NT2/D1 (cell line): ENCODE measurements at regions not wholly inside any gene's neighbourhood (a gene's known extent, or its start where the extent isn't known, plus 50 kb on each side); places are given as distances from the start of the nearest gene placed in this dataset.

Experiments
- DNase-seq: peaks from one replicate; pipeline ENCODE4 v3.0.0-alpha.2; 2011; ENCODE audit warnings: low read depth, low spot score
- H3K27me3 ChIP-seq: 2 replicates; pipeline ENCODE4 v1.6.0; 2011; ENCODE audit warnings: mild to moderate bottlenecking; ENCODE audit not compliant: insufficient read length, insufficient read depth
- H3K36me3 ChIP-seq: 2 replicates; pipeline ENCODE4 v1.6.1; 2011; ENCODE audit warnings: mild to moderate bottlenecking, low read length, mixed read lengths; ENCODE audit not compliant: insufficient read depth, insufficient read length
- H3K4me1 ChIP-seq: 2 replicates; pipeline ENCODE4 v1.5.1; 2011; ENCODE audit not compliant: insufficient read depth, insufficient read length
- H3K4me3 ChIP-seq: 2 replicates; pipeline ENCODE4 v1.5.1; 2011; ENCODE audit warnings: low read depth; ENCODE audit not compliant: insufficient read length
- H3K9ac ChIP-seq: 2 replicates; pipeline ENCODE4 v1.6.0; 2011; ENCODE audit warnings: low read depth; ENCODE audit not compliant: insufficient read length
- H3K9me3 ChIP-seq: 2 replicates; pipeline ENCODE4 v1.5.1; 2011; ENCODE audit warnings: mild to moderate bottlenecking, low read length; ENCODE audit not compliant: insufficient read depth
- SUZ12 ChIP-seq: IDR thresholded peaks from 2 replicates; pipeline ENCODE4 v1.6.1; 2011; ENCODE audit not compliant: insufficient read length, insufficient read depth; ENCODE audit errors: extremely low read depth
- YY1 ChIP-seq: IDR thresholded peaks from 2 replicates; pipeline ENCODE4 v1.6.1; 2011; ENCODE audit not compliant: insufficient read length, insufficient read depth
- ZNF274 ChIP-seq: IDR thresholded peaks from 2 replicates; pipeline ENCODE4 v1.6.1; 2011; ENCODE audit warnings: mild to moderate bottlenecking, low read depth, low read length

- H3K9ac ChIP-seq, result no peak overlapping the region
Measured at GRCh38 chr20:11083841-11084240, 410.0 kb upstream of the JAG1 start.

GRCh38 chr20:11084508-11084907, 410.7 kb upstream of the JAG1 start:
- Histone ChIP-seq H3K9me3 (no peaks in the 10 kb centered on the region), H3K27me3 (no peaks in the 10 kb centered on the region), H3K4me3 (no peak overlapping the region), H3K36me3 (no peaks in the 10 kb centered on the region), H3K4me1 (no peaks in the 10 kb centered on the region), H3K9ac (no peak overlapping the region)
- DNase-seq, result no peak
- no peak for TF ChIP-seq ZNF274
- TF ChIP-seq SUZ12, result no peak
- no peak for TF ChIP-seq YY1

More at GRCh38 chr20:11083841-11084240, 410.0 kb upstream of the JAG1 start:
- Histone ChIP-seq H3K4me3 (no peak overlapping the region), H3K36me3 (no peaks in the 10 kb centered on the region), H3K9me3 (no peaks in the 10 kb centered on the region), H3K4me1 (no peaks in the 10 kb centered on the region), H3K27me3 (no peaks in the 10 kb centered on the region)
- TF ChIP-seq SUZ12 (no peak), ZNF274 (no peak), YY1 (no peak)
- no peak for DNase-seq

- Histone ChIP-seq H3K9ac (no peak overlapping the region), H3K9me3 (no peaks in the 10 kb centered on the region), H3K4me3 (no peak overlapping the region), H3K27me3 (no peaks in the 10 kb centered on the region), H3K4me1 (no peaks in the 10 kb centered on the region), H3K36me3 (no peaks in the 10 kb centered on the region)
- DNase-seq, result no peak
- TF ChIP-seq YY1 (no peak), SUZ12 (no peak), ZNF274 (no peak)
Measured at GRCh38 chr20:11086970-11087369, 413.2 kb upstream of the JAG1 start.

GRCh38 chr20:11090751-11091150, 417.0 kb upstream of the JAG1 start:
- TF ChIP-seq ZNF274 (no peak), YY1 (no peak)

GRCh38 chr20:11091511-11091910, 417.7 kb upstream of the JAG1 start:
- no peak for DNase-seq
- no peak overlapping the region for H3K9ac ChIP-seq
- H3K4me1 ChIP-seq, result no peaks in the 10 kb centered on the region
- TF ChIP-seq ZNF274, result no peak
- TF ChIP-seq SUZ12, result no peak
- TF ChIP-seq YY1, result no peak
- H3K4me3 ChIP-seq, result no peak overlapping the region
- no peaks in the 10 kb centered on the region for H3K36me3 ChIP-seq
- no peaks in the 10 kb centered on the region for H3K9me3 ChIP-seq
- no peaks in the 10 kb centered on the region for H3K27me3 ChIP-seq

More at GRCh38 chr20:11090751-11091150, 417.0 kb upstream of the JAG1 start:
- Histone ChIP-seq H3K4me1 (no peaks in the 10 kb centered on the region), H3K36me3 (no peaks in the 10 kb centered on the region), H3K27me3 (no peaks in the 10 kb centered on the region), H3K9ac (no peak overlapping the region), H3K9me3 (no peaks in the 10 kb centered on the region), H3K4me3 (no peak overlapping the region)
- DNase-seq, result no peak

GRCh38 chr20:11092151-11092550, 418.4 kb upstream of the JAG1 start:
- Histone ChIP-seq H3K9ac (no peak overlapping the region), H3K4me3 (no peak overlapping the region), H3K4me1 (no peaks in the 10 kb centered on the region), H3K9me3 (no peaks in the 10 kb centered on the region), H3K27me3 (no peaks in the 10 kb centered on the region), H3K36me3 (no peaks in the 10 kb centered on the region)
- no peak for DNase-seq
- TF ChIP-seq ZNF274, result no peak

- no peaks in the 10 kb centered on the region for H3K4me1 ChIP-seq
Measured at GRCh38 chr20:11094196-11094595, 420.4 kb upstream of the JAG1 start.

GRCh38 chr20:11094711-11095110, 420.9 kb upstream of the JAG1 start:
- H3K4me3 ChIP-seq, result no peak overlapping the region
- no peaks in the 10 kb centered on the region for H3K4me1 ChIP-seq
- H3K9ac ChIP-seq, result no peak overlapping the region
- no peak for DNase-seq
- no peaks in the 10 kb centered on the region for H3K27me3 ChIP-seq
- H3K9me3 ChIP-seq, result no peaks in the 10 kb centered on the region
- no peaks in the 10 kb centered on the region for H3K36me3 ChIP-seq
- no peak for TF ChIP-seq SUZ12
- no peak for TF ChIP-seq YY1
- TF ChIP-seq ZNF274, result no peak

More at GRCh38 chr20:11094196-11094595, 420.4 kb upstream of the JAG1 start:
- Histone ChIP-seq H3K36me3 (no peaks in the 10 kb centered on the region), H3K9ac (no peak overlapping the region), H3K4me3 (no peak overlapping the region), H3K9me3 (no peaks in the 10 kb centered on the region), H3K27me3 (no peaks in the 10 kb centered on the region)
- no peak for DNase-seq
- TF ChIP-seq SUZ12 (no peak), YY1 (no peak), ZNF274 (no peak)
